Uterus (tissue), 2 donors: ENCODE measurements at regions not wholly inside any gene's neighbourhood (a gene's known extent, or its start where the extent isn't known, plus 50 kb on each side); places are given as distances from the start of the nearest gene placed in this dataset.

Source experiments
- CTCF ChIP-seq, 4 experiments: fragments of 200-600 bp in 2 of 4; fragments of 450-650 bp in 2 of 4; sonication (generic) in 2 of 4; IDR thresholded peaks; one replicate each; pipeline ENCODE4 v1.5.1; 2016 to 2019; ENCODE audit warnings: antibody characterized with exemption in 4 of 4, mild to moderate bottlenecking in 2 of 4, moderate library complexity in 1 of 4
- POLR2A ChIP-seq, 2 donors: fragments of 450-650 bp; IDR thresholded peaks; one replicate each; pipeline ENCODE4 v1.6.1; 2016; ENCODE audit warnings: antibody characterized with exemption in 2 of 2, mild to moderate bottlenecking in 1 of 2, moderate library complexity in 1 of 2

GRCh38 chr14:41549282-41549681 is 57.4 kb upstream of the LRFN5 start:
- TF ChIP-seq CTCF (IDR thresholded peaks at IDR 0.05) (no peak), POLR2A (IDR thresholded peaks at IDR 0.05) (no peak)
